HG03378 (cell line): ENCODE measurements at regions not wholly inside any gene's neighbourhood (a gene's known extent, or its start where the extent isn't known, plus 50 kb on each side); places are given as distances from the start of the nearest gene placed in this dataset.

Experiments used
- ATAC-seq: cut with Tn5 transposase; IDR thresholded peaks from one replicate; pipeline ENCODE4 v1.9.1; 2021; ENCODE audit warnings: mild to moderate bottlenecking, moderate library complexity; ENCODE audit not compliant: unreplicated experiment

- ATAC-seq, result no peak
Measured at GRCh38 chr7:17679458-17679857, 260.8 kb downstream of the SNX13 start.

DNA sequence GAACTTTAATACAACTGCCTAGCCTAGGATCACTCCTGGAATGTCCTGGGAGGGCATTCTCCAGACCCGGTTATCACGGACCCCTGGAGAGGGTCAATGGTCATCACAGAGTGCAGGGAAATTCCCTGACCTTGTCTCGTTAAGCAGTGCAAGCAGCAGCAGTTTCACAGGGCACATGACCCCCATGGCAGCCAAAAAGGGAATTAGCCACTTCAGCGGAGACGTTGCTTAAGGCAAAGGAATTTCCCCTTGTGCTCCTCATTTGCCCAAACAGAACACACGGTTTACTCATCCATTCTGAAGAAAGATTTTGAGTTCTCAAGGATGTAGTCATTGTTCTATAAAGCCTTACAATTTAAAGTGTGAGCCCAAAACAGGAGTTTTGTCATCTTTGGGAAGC, 260.3 kb downstream of the SNX13 start:
- ATAC-seq, result no peak

GRCh38 chr7:17680943-17681351, 259.3 kb downstream of the SNX13 start:
- ATAC-seq, result no peak

DNA sequence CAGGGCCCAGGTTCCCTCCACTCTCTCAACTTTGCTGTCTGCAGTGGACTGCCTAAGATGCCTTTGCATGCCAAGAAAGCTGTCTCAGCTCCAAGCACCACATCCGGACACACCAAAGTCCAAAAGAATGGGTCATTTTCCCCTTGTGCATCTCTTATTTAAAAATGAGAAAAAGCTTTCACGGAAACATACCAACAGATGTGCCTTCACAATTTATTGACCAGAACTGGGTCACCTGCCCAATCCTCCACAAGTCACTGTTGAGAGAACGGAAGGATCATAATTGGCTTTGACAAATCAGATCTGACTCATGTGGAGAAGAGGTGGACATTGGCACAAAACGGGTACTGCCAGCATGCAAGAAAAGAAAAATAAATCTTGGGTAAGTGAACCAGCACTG, 258.3 kb downstream of the SNX13 start:
- no peak for ATAC-seq

DNA sequence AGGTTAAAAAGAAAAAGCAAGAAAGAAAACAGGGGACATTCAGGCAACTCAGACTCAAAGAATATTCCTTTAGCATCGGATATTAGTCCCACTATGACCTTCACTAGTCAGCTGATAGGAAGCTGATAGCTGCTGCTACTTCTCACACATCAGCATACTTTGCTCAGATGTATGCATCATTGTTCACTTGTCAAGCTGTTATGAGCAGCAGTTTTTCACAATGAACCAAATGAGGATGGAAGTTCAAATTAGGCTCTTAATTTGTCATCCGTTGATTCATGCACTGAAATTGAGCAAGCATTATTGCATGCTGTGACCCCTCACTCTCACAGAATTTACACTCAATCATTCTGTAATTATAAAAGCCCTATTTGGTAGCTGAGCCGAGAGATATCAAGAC, 257.7 kb downstream of the SNX13 start:
- no peak for ATAC-seq

- ATAC-seq, result no peak
Measured at GRCh38 chr7:17685141-17685540, 255.2 kb downstream of the SNX13 start.

DNA sequence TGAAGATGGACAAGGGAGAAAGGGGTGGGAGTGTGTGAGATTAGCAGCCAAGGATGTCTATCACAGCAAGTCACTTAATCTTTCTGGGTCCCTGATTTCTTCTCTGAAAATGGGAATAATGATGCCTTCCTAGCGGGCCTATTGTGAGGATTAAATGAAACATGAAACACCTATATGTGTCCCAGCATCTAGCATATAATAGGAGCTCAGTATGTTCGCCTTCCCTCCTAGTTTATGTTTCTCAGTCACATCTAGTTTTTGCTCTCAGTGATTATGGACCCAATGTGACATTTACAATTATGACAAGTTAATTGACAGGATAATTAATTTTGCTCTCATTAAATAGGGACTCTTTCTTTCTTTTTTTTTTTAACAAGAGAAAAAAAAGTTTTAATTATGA, 252.9 kb downstream of the SNX13 start:
- ATAC-seq, result no peak

DNA sequence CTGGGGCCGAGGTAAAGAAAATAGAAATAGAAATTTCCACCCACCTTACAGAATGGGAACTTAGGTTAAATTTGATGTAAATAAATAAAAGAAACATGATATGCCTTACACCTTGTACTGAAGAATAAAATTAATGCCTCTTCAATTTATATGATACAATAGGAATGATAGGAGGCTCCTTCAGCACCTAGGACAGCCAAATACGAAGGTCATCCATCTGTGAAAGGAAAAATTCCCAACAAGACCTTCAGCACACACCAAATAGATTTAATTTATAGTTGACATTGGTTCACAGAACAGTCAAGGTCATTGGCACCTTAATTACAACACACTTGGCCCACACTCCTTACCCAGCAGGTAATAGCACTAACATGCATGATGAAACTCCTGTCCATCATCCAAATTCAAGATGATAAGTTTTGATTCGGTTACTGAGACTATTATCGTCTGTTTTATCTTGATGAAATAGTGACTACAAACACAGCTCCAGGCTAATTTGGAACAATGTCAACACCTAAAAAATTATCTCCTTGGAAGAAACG, 250.9 kb downstream of the SNX13 start:
- no peak for ATAC-seq

GRCh38 chr7:17690030-17690429, 250.3 kb downstream of the SNX13 start:
- peak; percentile 92 for ATAC-seq

DNA sequence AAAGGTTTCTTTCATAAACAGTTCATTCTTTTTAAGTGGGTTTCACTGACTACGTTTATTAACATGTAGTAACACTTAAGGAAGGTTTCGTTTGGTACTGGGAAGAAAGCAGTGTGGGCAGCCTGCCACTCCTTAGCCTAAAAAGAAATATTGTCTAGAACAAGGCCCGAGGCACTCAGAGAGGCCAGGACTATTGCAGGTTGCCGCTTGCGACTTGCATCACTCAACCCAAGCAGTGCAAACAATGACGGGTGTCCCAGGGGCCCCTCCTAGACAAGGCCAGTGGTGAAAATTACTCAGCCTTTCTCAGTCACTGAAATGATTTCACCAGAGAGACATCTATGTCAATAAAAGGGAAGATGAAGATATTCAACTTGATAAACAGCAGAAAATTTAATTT, 243.9 kb downstream of the SNX13 start:
- ATAC-seq, result no peak

DNA sequence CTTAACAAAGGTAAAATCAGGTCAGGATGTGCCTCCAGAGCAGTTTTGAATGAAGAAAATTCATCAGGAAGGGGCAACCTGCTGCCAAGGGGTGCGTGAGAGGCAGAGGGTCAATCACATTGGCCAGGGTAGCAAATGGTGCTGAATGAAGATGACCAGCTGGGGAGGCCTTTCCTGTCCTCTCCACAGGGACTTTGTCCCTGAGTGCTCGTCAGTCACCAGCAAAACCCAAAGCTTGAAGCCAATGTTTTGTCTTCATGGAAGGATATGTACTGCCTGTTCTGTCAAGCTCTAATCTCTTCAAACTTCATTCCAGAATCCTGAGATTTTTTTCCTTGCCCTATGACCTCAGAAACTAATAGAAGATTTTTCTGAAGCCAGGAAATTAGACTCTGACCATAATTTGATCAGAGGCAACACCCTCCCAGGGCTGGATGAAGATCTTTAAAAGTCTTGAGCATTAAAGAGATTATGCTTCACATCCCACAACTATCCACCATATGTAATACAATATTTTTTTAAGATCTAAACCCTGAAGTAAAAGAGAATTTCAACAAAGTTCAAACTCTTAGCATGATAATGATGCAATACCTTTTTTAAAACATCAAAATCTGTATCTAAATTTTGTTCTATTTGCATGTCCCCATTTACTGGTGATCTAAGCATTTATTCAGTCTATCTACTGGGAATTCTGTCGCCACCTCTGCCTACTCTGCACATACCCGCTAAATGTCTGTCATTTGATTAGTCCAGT, 243.0 kb downstream of the SNX13 start:
- no peak for ATAC-seq

DNA sequence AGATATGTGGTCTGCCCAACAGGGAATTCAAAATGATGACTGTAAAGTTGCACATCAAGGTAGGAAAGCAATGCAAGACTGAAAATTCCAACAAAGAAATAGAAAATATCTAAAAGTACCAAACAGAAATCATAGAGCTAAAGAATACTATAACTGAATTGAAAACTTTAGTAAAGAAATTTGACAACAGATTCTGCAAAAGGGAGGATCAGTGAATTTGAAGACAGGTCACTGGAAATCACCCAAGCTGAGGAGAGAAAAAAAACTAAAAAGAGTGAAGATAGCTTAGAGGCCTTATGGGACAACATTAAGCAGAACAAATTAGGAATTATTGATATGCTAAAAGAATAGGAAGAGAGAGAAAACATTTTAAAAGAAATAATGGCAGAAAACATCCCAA, 240.6 kb downstream of the SNX13 start:
- ATAC-seq, result no peak

DNA sequence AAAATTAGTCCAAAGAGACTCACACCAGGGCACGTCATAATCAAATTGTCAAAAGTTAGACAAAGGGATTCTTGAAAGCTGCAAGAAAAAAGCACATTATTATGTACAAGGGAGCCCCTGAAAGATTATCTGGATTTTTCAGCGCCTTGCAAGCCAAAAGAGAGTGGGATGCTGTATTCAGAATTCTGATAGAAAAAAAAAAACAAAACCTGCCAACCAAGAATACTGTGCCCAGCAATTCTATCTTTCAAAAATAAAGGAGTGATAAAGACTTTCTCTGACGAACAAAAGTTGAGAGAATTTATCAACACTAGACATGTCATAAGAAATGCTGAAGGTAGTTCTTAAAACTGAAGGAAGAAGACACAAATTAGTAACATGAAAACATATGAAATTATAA, 240.2 kb downstream of the SNX13 start:
- ATAC-seq, result no peak

DNA sequence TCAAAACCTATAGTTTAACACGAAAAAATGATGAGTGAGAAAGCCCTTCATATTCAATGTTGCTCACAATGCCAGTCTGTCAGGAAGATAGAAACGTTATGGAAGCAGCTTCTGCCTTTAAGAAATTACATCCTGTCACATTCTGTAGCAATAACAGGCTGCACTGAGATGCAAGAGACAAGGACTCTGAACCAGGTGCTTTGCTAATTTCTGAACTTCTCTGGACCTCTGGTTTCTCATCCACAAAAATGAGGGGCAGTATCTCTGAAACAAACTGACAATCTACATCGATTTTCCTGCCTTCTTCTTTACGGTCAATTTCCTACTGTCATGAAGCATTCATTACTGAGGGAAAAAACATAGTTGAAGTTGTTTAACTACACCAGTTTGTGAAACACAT, 234.0 kb downstream of the SNX13 start:
- no peak for ATAC-seq

- ATAC-seq, result peak; percentile 84
Measured at GRCh38 chr7:17706734-17707133, 233.6 kb downstream of the SNX13 start.

DNA sequence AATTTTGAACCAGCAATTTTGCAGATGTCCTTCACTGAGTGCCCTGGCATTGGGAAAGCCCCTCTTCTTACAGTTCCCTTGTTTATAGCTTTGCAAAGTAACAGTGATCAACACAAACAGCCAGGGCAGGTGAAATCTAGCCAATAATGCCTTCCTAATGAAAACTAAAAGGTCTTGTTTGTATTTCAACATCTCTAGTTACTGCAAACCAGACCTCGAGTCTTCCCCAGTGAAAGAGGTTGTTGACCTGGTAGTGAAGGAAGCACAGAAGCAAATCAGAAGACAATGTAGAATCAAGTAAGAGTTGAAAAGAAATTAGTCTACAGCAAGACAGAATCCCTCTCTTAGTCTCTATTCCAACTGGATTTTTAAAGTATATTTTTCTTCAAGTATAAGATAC, 231.2 kb downstream of the SNX13 start:
- ATAC-seq, result no peak

DNA sequence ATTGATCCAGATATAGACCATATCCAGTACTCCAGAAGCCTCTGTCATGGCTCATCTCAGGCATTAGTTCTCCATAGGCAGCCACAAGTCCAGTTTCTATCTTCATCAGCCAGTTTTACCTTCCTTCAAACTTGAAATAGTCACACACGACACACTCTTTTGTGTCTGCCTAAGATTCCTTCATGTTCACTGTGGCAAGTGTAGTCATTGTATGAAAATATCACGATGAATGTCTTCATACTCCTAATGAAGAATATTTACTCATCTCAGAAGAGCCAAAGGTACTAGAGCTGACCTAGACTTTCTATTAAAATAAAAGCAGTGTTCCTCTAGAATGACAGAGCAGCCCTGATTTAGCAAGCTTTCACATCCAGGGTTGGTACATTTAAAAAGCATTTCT, 230.7 kb downstream of the SNX13 start:
- ATAC-seq, result no peak

DNA sequence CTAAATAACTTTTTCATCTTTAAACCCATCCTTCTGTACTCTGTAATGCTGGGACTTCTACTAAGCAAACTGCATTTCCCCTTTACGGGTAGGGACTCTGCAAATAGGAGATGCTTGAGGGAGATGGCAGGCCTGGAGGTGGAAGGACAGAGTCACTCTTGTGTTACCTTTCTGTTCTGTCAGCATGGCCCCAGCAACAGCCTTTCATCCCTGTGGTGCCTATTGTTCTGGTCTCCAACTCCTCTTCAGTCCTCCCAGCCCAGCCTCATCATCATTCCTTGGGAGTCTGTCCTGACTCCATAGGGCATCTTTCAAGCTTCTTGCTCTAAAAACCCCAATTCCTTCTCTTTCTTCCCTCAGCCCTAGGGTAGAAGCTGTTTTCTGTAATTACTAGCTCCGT, 230.0 kb downstream of the SNX13 start:
- no peak for ATAC-seq

DNA sequence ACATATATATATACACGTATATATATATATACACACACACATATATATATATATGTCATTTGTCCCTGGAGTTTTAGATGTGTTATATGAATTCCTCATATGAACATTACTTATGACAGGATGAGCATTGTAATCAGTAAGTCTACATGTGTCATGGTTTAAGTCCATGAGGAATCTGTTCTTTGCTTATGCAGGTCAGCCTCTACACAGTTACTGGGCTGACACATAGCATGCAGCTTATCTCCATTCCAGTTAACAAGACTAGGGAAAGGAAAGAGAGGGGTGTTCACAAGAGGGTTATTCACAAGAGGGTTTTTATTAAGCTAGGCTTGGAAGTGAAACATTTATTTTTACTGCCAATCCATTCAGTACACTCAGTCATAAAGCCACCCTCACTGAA, 226.7 kb downstream of the SNX13 start:
- no peak for ATAC-seq

DNA sequence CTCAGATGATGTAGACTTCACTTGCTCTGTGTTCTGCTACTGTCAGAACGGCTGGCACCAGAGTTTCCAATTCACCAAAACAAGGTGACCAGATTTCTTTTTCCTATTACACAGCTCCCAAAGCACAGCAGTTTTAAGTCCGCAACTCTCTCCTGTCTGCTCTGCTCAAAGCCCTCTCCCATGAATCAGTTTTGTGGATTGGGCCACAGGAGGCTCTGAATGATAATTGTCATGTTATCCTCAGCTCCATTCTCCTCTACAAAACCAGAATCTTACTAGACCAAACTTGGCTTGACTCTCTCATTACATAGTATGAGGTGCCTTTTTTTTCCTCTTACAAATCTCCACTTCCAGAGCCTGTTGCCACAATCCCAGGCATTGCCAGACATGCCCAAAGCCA, 223.5 kb downstream of the SNX13 start:
- no peak for ATAC-seq

- no peak for ATAC-seq
Measured at GRCh38 chr7:17719998-17720397, 220.3 kb downstream of the SNX13 start.

DNA sequence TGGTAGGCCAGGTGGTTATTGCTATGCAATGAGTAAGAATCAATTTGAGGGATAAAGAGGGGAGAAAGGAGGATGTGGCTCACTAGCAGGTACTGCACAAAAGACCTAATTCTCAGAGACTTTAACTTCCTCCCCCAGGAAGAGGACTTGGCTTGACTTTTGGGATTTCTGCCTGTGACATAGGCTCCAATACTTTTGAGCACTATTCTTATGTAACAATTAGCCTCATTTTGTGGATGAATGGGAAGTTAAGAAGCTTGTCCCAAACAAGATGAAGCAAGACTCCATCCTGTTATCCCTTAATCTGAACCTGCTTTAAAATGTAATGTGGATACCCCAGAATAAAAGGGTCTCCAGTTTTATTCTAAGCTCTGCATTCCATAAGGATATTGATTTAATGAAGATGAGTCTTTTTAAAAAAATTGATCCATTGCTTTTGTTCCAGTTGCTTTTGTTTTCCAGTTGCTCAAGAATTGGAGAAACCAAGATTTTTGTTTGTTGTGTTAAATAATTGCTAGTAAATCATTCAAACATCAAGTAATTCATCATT, 218.5 kb downstream of the SNX13 start:
- no peak for ATAC-seq

DNA sequence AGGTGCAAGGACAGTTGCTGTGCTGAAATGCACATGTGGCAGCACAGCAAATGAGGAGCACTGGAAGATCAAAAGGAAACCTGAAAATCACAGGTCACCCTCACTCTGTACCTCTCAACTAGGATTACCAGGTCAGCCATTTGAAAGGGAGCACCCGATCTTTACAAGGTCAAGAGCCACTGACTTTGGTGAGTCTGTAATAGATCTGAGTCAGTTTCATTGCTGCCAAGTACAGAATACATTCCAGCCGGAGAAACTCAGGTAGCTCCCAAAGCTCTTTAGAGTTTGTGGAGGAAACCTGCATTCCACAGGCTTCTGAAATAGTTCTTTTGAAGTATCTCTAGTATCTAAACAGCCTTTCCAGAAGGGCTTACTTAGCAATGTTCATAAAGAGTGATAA, 217.5 kb downstream of the SNX13 start:
- ATAC-seq, result no peak
